PC-3 (cell line): ENCODE measurements at regions not wholly inside any gene's neighbourhood (a gene's known extent, or its start where the extent isn't known, plus 50 kb on each side); places are given as distances from the start of the nearest gene placed in this dataset.

Experiments
- ATAC-seq: fragments of 200-7000 bp; cut with Tn5 transposase; 2 replicates; pipeline ENCODE4 v1.9.1; 2020; ENCODE audit warnings: mild to moderate bottlenecking, moderate library complexity
- BruUV-seq: library from RNA; stranded (reverse); fragments of 400-500 nt; replicated peaks from 2 replicates; lab custom pipeline; 2021; lab: Mats Ljungman, UMichigan
- CTCF ChIA-PET: fragments of 300-600 bp; sonication (Branson Sonifier 250); formaldehyde crosslinking; loops from one replicate; lab custom pipeline; 2022; ENCODE audit warnings: antibody characterized with exemption; lab: Charles Lee
- POLR2A ChIA-PET: fragments of 300-600 bp; sonication (Branson Sonifier 250); formaldehyde crosslinking; loops from one replicate; lab custom pipeline; 2022; ENCODE audit warnings: antibody characterized with exemption; ENCODE audit not compliant: unreplicated experiment; lab: Charles Lee
- DNase-seq: peaks from one replicate; pipeline ENCODE4 v3.0.0-alpha.2; 2015
- H2AFZ ChIP-seq: fragments of 300-600 bp; sonication (generic); 2 replicates; pipeline ENCODE4 v1.6.0; 2016; ENCODE audit warnings: antibody characterized with exemption, low read length
- H3F3A ChIP-seq: fragments of 300-600 bp; sonication (generic); one replicate; pipeline ENCODE4 v1.6.0; 2017; ENCODE audit warnings: antibody characterized with exemption, low read length, control low read depth, mild to moderate bottlenecking; ENCODE audit not compliant: unreplicated experiment
- H3K27ac ChIP-seq: fragments of 300-600 bp; sonication (generic); 2 replicates; pipeline ENCODE4 v1.5.1; 2016; ENCODE audit warnings: mild to moderate bottlenecking, low read length
- H3K27me3 ChIP-seq: fragments of 300-600 bp; sonication (generic); 2 replicates; pipeline ENCODE4 v1.6.1; 2016; ENCODE audit warnings: low read length, mixed read lengths
- H3K36me3 ChIP-seq: fragments of 300-600 bp; sonication (generic); 2 replicates; pipeline ENCODE4 v1.6.1; 2016; ENCODE audit warnings: low read depth, mixed run types, low read length, mixed read lengths
- H3K4me1 ChIP-seq: fragments of 300-600 bp; sonication (generic); 2 replicates; pipeline ENCODE4 v1.5.1; 2016; ENCODE audit warnings: low read length; ENCODE audit not compliant: insufficient read depth
- H3K4me2 ChIP-seq: fragments of 300-600 bp; sonication (generic); 2 replicates; pipeline ENCODE4 v1.6.0; 2016; ENCODE audit warnings: low read length
- H3K4me3 ChIP-seq: fragments of 300-600 bp; sonication (generic); 2 replicates; pipeline ENCODE4 v1.5.1; 2016; ENCODE audit warnings: mild to moderate bottlenecking, low read length, mixed read lengths
- H3K79me2 ChIP-seq: fragments of 300-600 bp; sonication (generic); 2 replicates; pipeline ENCODE4 v1.6.1; 2017; ENCODE audit warnings: low read length, mixed read lengths
- H3K9ac ChIP-seq: fragments of 300-600 bp; sonication (generic); 2 replicates; pipeline ENCODE4 v1.6.0; 2016; ENCODE audit warnings: mild to moderate bottlenecking, low read length
- H3K9me2 ChIP-seq: fragments of 300-600 bp; sonication (generic); replicated peaks from 2 replicates; pipeline ENCODE4 v1.6.1; 2016; ENCODE audit warnings: mixed run types, low read length, mixed read lengths
- H3K9me3 ChIP-seq: fragments of 300-600 bp; sonication (generic); 2 replicates; pipeline ENCODE4 v1.6.1; 2016; ENCODE audit warnings: low read length, mixed read lengths
- H4K20me1 ChIP-seq: fragments of 300-600 bp; sonication (generic); 2 replicates; pipeline ENCODE4 v1.6.1; 2016; ENCODE audit warnings: low read length, mixed read lengths
- CTCF ChIP-seq: fragments of 300-600 bp; sonication (generic); conservative IDR thresholded peaks from 2 replicates; pipeline ENCODE4 v1.5.1; 2017; ENCODE audit warnings: antibody characterized with exemption, low read depth, mild to moderate bottlenecking, low read length
- EZH2 ChIP-seq: fragments of 300-600 bp; sonication (generic); IDR thresholded peaks from one replicate; pipeline ENCODE4 v1.6.1; 2017; ENCODE audit warnings: antibody characterized with exemption, mild to moderate bottlenecking, low read length; ENCODE audit not compliant: unreplicated experiment
- EZH2phosphoT487 ChIP-seq: fragments of 300-600 bp; sonication (generic); IDR thresholded peaks from 2 replicates; pipeline ENCODE4 v1.6.1; 2018; ENCODE audit warnings: mild to moderate bottlenecking, antibody characterized with exemption, low read length, borderline replicate concordance
- intact Hi-C: fragments of 100-400 bp; cut with micrococcal nuclease; formaldehyde crosslinking; loops from 2 replicates; pipeline ENCODE4 v1.9.0; 2023

- ATAC-seq (no peak), DNase-seq (no peak)
- H3F3A ChIP-seq: no peaks in the 10 kb centered on the region
- no peak overlapping the region for H3K4me3 ChIP-seq
- H3K9me2 ChIP-seq: no peaks in the 10 kb centered on the region
- H3K36me3 ChIP-seq: no peaks in the 10 kb centered on the region
- H3K4me1 ChIP-seq: no peaks in the 10 kb centered on the region
- no peak overlapping the region for H3K4me2 ChIP-seq
- H3K27me3 ChIP-seq: no peaks in the 10 kb centered on the region
- ChIA-PET CTCF (no interaction called here), POLR2A (no interaction called here)
- H3K27ac ChIP-seq: no peak overlapping the region
- H3K9me3 ChIP-seq: no peaks in the 10 kb centered on the region
- no peak overlapping the region for H2AFZ ChIP-seq
- BruUV-seq: no TSS peak
- no peak for TF ChIP-seq CTCF
- no peak for TF ChIP-seq EZH2phosphoT487
- TF ChIP-seq EZH2: no peak
- intact Hi-C loops: no loop called here
- H4K20me1 ChIP-seq: no peaks in the 10 kb centered on the region
- no peak overlapping the region for H3K9ac ChIP-seq
- no peaks in the 10 kb centered on the region for H3K79me2 ChIP-seq
Measured at GRCh38 chr4:124028182-124028581, 631.6 kb downstream of the SPRY1 start.

GRCh38 chr4:124030147-124030546 lies 633.6 kb downstream of the SPRY1 start:
- no peaks in the 10 kb centered on the region for H3K36me3 ChIP-seq
- H3K79me2 ChIP-seq: no peaks in the 10 kb centered on the region
- intact Hi-C loops: no loop called here
- no peaks in the 10 kb centered on the region for H3K27me3 ChIP-seq
- CTCF ChIA-PET: no interaction called here
- H3K4me2 ChIP-seq: no peak overlapping the region
- POLR2A ChIA-PET: no interaction called here
- no peak overlapping the region for H2AFZ ChIP-seq
- TF ChIP-seq CTCF: no peak
- no peak for TF ChIP-seq EZH2phosphoT487
- no peak for TF ChIP-seq EZH2
- H3K9me2 ChIP-seq: no peaks in the 10 kb centered on the region
- no peaks in the 10 kb centered on the region for H3F3A ChIP-seq
- no peak overlapping the region for H3K9ac ChIP-seq
- ATAC-seq: no peak
- no peaks in the 10 kb centered on the region for H4K20me1 ChIP-seq
- H3K27ac ChIP-seq: no peak overlapping the region
- no peak overlapping the region for H3K4me3 ChIP-seq
- BruUV-seq: no TSS peak
- H3K9me3 ChIP-seq: no peaks in the 10 kb centered on the region
- DNase-seq: no peak
- H3K4me1 ChIP-seq: no peaks in the 10 kb centered on the region

DNA sequence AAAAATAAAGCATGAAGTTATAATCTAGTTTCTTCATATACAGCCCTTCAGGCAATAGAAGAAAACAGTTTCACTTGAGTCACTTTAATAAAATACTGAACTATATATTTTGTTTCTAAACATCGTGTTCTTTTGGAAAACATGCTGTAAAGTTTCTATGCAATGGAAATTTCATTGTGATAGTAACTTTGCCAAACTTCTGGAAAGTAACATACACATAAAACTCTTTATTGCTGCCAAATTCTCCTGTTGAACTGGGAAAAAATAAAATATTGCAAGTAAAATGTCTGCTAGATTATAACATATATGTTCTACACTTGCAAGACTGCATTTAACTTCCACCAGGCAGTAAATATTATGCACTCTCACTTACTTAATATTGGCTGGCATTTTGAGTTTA lies 635.4 kb downstream of the SPRY1 start:
- H3K36me3 ChIP-seq: no peaks in the 10 kb centered on the region
- TF ChIP-seq CTCF: no peak
- TF ChIP-seq EZH2phosphoT487: no peak
- no peak for TF ChIP-seq EZH2
- no peak overlapping the region for H3K27ac ChIP-seq
- no peak overlapping the region for H3K4me3 ChIP-seq
- no peaks in the 10 kb centered on the region for H3F3A ChIP-seq
- intact Hi-C loops: no loop called here
- H2AFZ ChIP-seq: no peak overlapping the region
- POLR2A ChIA-PET: no interaction called here
- no TSS peak for BruUV-seq
- DNase-seq: no peak
- no peaks in the 10 kb centered on the region for H3K9me2 ChIP-seq
- ATAC-seq: no peak
- no peak overlapping the region for H3K9ac ChIP-seq
- no peaks in the 10 kb centered on the region for H3K9me3 ChIP-seq
- H3K4me1 ChIP-seq: no peaks in the 10 kb centered on the region
- H3K4me2 ChIP-seq: no peak overlapping the region
- CTCF ChIA-PET: no interaction called here
- no peaks in the 10 kb centered on the region for H3K79me2 ChIP-seq
- no peaks in the 10 kb centered on the region for H4K20me1 ChIP-seq
- no peaks in the 10 kb centered on the region for H3K27me3 ChIP-seq
